ENCODE measurements at regions not wholly inside any gene's neighbourhood (a gene's known extent, or its start where the extent isn't known, plus 50 kb on each side); places are given as distances from the start of the nearest gene placed in this dataset.
"Not testable (repeated sequence)": the region's sequence is repeated elsewhere in the genome, so short reads cannot be mapped to it uniquely, and the experiment has no call there.

- DNase-seq = no peak
These were observed 121.0 kb upstream of the SULF2 start for GRCh38 chr20:47906348-47906660.

GRCh38 chr20:47905628-47906347 is 120.5 kb upstream of the SULF2 start:
- DNase-seq = no peak

DNA sequence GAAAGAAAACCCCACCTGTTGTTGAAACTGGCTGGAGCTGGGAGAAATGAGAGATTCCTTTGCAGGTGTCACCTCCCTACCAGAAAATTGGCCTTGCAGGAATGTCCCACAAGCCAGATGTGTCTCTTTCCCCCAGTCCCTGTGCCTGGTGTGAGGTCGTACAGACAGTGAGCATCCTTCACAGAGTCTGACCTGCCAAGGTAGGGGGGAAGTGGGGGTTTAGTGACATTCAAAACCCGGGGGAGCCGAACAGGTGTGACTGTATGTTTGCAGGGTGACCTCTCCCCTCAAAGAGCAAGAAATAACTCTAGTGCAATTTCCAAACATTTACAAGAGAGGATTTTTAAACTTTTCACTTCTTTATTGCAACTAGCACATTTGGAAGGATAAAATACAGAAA is 117.7 kb upstream of the SULF2 start:
- not testable (repeated sequence) for DNase-seq

DNA sequence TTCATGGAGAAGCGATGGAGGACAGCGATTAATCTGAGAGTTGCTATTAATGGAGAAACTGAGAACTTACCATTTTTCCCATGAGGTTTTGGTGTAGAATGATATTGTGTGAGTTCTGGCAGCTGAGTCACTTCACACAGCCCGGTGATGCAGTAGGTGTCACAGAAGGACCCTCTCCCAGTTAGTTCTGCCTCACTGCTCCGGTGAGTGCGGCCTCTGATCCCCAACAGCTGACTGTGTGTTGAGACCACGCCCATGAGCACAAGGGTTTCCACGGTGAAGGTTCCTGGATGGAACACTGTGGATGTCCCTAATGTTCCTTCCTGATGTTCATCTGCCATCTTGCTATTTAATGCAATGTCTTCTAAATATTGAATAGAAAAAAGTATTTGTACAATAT is 114.0 kb upstream of the SULF2 start:
- not testable (repeated sequence) for DNase-seq

- DNase-seq = no peak
These were observed 112.2 kb upstream of the SULF2 start for GRCh38 chr20:47897461-47897860.

DNA sequence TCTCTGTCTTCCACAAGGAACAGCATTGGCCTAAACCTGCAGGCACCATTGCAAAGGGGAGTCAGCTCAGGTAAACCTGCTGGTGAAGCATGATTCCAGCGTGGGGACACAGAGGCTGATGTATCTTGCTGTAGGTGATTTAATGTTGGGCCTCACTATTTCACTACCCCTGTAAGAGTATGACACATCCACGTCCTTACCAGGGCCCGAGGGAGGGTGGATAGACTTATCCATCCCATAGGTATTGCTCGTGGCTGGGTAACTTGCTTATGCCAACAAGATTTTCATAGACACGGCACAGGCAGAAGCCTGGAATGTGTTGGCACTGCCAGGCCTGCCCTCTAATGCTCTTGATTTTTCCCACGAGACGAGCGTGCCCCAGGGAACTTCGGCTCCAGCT is 107.4 kb upstream of the SULF2 start:
- not testable (repeated sequence) for DNase-seq

GRCh38 chr20:47890708-47891107 is 105.4 kb upstream of the SULF2 start:
- not testable (repeated sequence) for DNase-seq

- not testable (repeated sequence) for DNase-seq
These were observed 104.5 kb upstream of the SULF2 start for GRCh38 chr20:47889751-47890150.

- DNase-seq = no peak
These were observed 103.1 kb upstream of the SULF2 start for GRCh38 chr20:47888351-47888750.

GRCh38 chr20:47887477-47888080 is 102.3 kb upstream of the SULF2 start:
- DNase-seq = no peak

DNA sequence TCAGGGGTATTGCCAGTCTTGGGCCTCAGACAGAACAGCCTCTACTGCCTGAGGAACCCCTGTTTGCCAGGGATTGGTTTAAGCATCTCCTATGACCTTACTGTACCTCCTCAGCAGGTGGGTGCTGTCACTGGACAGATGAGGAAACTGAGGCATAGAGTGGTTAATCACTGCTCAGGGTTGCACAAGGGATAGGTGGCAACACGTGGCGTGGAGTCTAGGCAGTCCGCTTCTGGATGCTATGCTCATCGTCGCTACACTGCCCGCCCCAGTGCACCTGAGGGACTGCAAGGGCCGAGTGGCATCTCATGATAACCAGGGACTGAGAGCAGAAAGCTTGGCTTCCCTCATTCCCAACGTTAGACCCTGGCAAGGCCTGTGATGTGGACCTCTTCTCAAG is 101.8 kb upstream of the SULF2 start:
- DNase-seq = no peak

GRCh38 chr20:47886454-47887041 is 101.3 kb upstream of the SULF2 start:
- no peak for DNase-seq

- no peak for DNase-seq
These were observed 100.7 kb upstream of the SULF2 start for GRCh38 chr20:47885909-47886453.

DNA sequence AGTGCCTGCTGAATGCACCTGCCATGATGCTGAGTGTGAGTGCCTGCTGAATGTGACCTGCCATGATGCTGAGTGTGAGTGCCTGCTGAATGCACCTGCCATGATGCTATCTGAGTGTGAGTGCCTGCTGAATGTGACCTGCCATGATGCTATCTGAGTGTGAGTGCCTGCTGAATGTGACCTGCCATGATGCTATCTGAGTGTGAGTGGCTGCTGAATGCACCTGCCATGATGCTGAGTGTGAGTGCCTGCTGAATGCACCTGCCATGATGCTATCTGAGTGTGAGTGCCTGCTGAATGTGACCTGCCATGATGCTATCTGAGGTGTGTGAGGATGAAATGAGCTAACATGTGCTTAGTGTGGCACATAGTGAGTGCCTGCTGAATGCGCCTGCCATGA is 98.7 kb upstream of the SULF2 start:
- not testable (repeated sequence) for DNase-seq

GRCh38 chr20:47883186-47883585 is 97.9 kb upstream of the SULF2 start:
- DNase-seq = no peak

DNA sequence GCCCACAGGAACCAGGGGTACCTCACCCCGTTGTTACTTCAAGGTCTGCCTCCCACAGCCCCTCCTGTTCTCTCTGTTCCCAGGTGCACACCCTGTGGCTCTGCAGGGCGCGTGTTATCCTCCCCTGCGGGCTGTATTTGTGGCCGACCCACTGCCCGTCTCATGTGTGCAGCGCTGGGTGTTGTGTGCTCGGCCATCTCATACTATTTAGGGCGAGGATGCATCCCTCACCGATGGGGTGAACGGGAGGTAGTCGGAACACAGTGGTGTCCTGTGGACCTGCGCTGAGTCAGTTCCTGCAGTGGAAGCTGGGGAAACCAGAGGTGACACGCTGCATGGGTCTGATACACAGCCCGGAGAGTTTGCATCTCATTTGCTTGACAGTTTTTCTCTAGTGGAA is 94.5 kb upstream of the SULF2 start:
- no peak for DNase-seq

GRCh38 chr20:47878601-47879027 is 93.3 kb upstream of the SULF2 start:
- no peak for DNase-seq

GRCh38 chr20:47876311-47877088 is 91.2 kb upstream of the SULF2 start:
- DNase-seq = no peak

- DNase-seq = no peak
These were observed 90.2 kb upstream of the SULF2 start for GRCh38 chr20:47875297-47876025.

DNA sequence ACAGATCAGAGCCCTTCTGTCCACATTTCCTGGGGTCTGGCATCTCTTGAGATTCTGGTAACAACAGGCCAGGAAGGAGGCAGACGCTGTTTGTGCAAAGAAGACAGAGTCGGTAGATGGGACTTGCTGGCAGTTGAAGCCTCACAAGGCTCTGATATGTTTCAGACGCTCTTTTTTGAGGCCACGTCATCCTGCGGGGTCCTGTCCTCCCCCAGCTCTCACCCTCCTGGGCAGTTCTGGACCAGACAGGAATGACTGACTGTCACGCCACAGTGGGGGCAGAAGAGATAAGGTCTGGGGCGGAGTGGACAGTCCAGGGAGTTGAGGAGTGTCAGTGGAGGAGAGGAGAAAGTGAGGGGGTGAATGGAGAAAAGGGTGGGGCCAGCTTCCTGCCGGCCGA is 87.1 kb upstream of the SULF2 start:
- no peak for DNase-seq

- DNase-seq = no peak
These were observed 85.2 kb upstream of the SULF2 start for GRCh38 chr20:47870475-47870874.

DNA sequence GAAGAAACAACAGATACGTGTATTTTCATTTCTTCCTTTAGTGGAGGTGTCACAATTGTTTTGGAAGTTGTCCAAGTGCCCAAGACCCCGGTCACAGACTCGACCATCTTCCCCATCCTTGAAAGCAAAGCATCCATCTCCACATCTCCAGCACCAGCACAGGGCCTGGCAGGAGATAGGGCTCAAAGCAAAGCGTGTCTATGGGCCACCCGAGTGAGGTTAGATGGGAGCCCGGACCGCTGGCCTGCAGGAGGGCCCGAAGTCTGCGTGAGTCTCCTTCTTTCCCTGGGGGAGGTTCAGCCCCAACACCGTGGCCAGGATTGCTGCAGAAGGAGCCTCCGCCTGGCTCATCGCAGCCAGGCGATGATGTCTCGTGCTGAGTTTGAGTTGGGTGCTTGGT is 83.5 kb upstream of the SULF2 start:
- no peak for DNase-seq

GRCh38 chr20:47868236-47868635 is 83.0 kb upstream of the SULF2 start:
- DNase-seq = no peak

Measured in NCI-H345 (cell line).